IMR-90 (cell line): ENCODE measurements at regions not wholly inside any gene's neighbourhood (a gene's known extent, or its start where the extent isn't known, plus 50 kb on each side); places are given as distances from the start of the nearest gene placed in this dataset.

Experiments used
- ATAC-seq: fragments of 200-7000 bp; cut with Tn5 transposase; 2 replicates; pipeline ENCODE4 v1.9.1; 2020; ENCODE audit warnings: low read depth, mild to moderate bottlenecking, moderate library complexity
- BruUV-seq: library from RNA; stranded (reverse); fragments of 400-500 nt; replicated peaks from 2 replicates; lab custom pipeline; 2021; lab: Mats Ljungman, UMichigan
- CTCF ChIA-PET: fragments of 300-600 bp; formaldehyde crosslinking; extraction: SDS; loops from one replicate; lab custom pipeline; 2021; ENCODE audit warnings: antibody characterized with exemption; lab: Yijun Ruan, JAX
- POLR2A ChIA-PET: fragments of 300-600 bp; sonication (Branson Sonifier 250); formaldehyde crosslinking; loops from one replicate; lab custom pipeline; 2022; ENCODE audit warnings: antibody characterized with exemption; ENCODE audit not compliant: unreplicated experiment; lab: Charles Lee
- DNase-seq: peaks from one replicate; pipeline ENCODE4 v3.0.0; 2013
- H2AFZ ChIP-seq: replicated peaks from 2 replicates; pipeline ENCODE3; 2013; ENCODE audit warnings: low read length, mild to moderate bottlenecking; ENCODE audit not compliant: poor library complexity
- H2AK5ac ChIP-seq: 2 replicates; pipeline ENCODE4 v1.6.1; 2013; ENCODE audit warnings: low read depth, low read length, inconsistent platforms
- H2AK9ac ChIP-seq: replicated peaks from 2 replicates; pipeline ENCODE3; 2013; ENCODE audit warnings: mild to moderate bottlenecking, low read depth, low read length, moderate library complexity; ENCODE audit not compliant: poor library complexity
- H2BK120ac ChIP-seq: 2 replicates; pipeline ENCODE4 v1.6.1; 2013; ENCODE audit warnings: low read depth, low read length, inconsistent platforms
- H2BK15ac ChIP-seq: 3 replicates; pipeline ENCODE4 v1.6.1; 2013; ENCODE audit warnings: low read depth, low read length, inconsistent platforms
- H2BK20ac ChIP-seq: 2 replicates; pipeline ENCODE4 v1.6.1; 2013; ENCODE audit warnings: low read depth, mild to moderate bottlenecking, inconsistent platforms, low read length, moderate library complexity
- H2BK5ac ChIP-seq: 2 replicates; pipeline ENCODE4 v1.6.1; 2013; ENCODE audit warnings: mild to moderate bottlenecking, low read depth, low read length, inconsistent platforms; ENCODE audit not compliant: poor library complexity, severe bottlenecking
- H3K14ac ChIP-seq: replicated peaks from 2 replicates; pipeline ENCODE4 v1.6.1; 2013; ENCODE audit warnings: low read depth, low read length, inconsistent platforms
- H3K18ac ChIP-seq: 2 replicates; pipeline ENCODE4 v1.6.1; 2013; ENCODE audit warnings: low read depth, low read length, control low read depth
- H3K23ac ChIP-seq: 2 replicates; pipeline ENCODE4 v1.6.1; 2013; ENCODE audit warnings: low read depth, low read length, inconsistent platforms
- H3K27ac ChIP-seq: 2 replicates; pipeline ENCODE4 v1.5.1; 2013; ENCODE audit warnings: mild to moderate bottlenecking, control low read depth, low read length; ENCODE audit not compliant: insufficient read depth
- H3K27me3 ChIP-seq: 2 replicates; pipeline ENCODE4 v1.6.1; 2013; ENCODE audit warnings: low read length; ENCODE audit not compliant: control insufficient read depth, insufficient read depth
- H3K36me3 ChIP-seq: 2 replicates; pipeline ENCODE4 v1.6.1; 2013; ENCODE audit warnings: low read length, mixed read lengths; ENCODE audit not compliant: control insufficient read depth, insufficient read depth
- H3K4ac ChIP-seq: 2 replicates; pipeline ENCODE4 v1.6.1; 2013; ENCODE audit warnings: low read depth, low read length, inconsistent platforms
- H3K4me1 ChIP-seq: 2 replicates; pipeline ENCODE4 v1.6.1; 2013; ENCODE audit warnings: low read length, mixed read lengths; ENCODE audit not compliant: control insufficient read depth, insufficient read depth
- H3K4me2 ChIP-seq: 2 replicates; pipeline ENCODE4 v1.6.1; 2013; ENCODE audit warnings: low read depth, mild to moderate bottlenecking, control low read depth, low read length, moderate library complexity
- H3K4me3 ChIP-seq: 2 replicates; pipeline ENCODE4 v1.5.1; 2013; ENCODE audit warnings: low read depth, mild to moderate bottlenecking, control low read depth, low read length, moderate library complexity; ENCODE audit not compliant: insufficient read depth
- H3K56ac ChIP-seq: 2 replicates; pipeline ENCODE4 v1.6.1; 2013; ENCODE audit warnings: low read length, inconsistent platforms; ENCODE audit not compliant: insufficient read depth; ENCODE audit errors: extremely low read depth
- H3K79me1 ChIP-seq, 2 experiments: 2 replicates each; pipeline ENCODE4 v1.6.1; 2013; ENCODE audit warnings: low read length in 2 of 2, inconsistent platforms in 1 of 2, low read depth in 1 of 2
- H3K9ac ChIP-seq: 2 replicates; pipeline ENCODE4 v1.6.1; 2013; ENCODE audit warnings: low read depth, low read length, control low read depth
- H3K9me1 ChIP-seq: 2 replicates; pipeline ENCODE4 v1.6.1; 2013; ENCODE audit warnings: low read length, inconsistent platforms; ENCODE audit not compliant: insufficient read depth
- H3K9me3 ChIP-seq: 2 replicates; pipeline ENCODE4 v1.6.1; 2013; ENCODE audit warnings: low read length; ENCODE audit not compliant: control insufficient read depth, insufficient read depth
- H4K20me1 ChIP-seq: 2 replicates; pipeline ENCODE4 v1.6.1; 2013; ENCODE audit warnings: low read length, inconsistent platforms; ENCODE audit not compliant: insufficient read depth
- H4K5ac ChIP-seq: 2 replicates; pipeline ENCODE4 v1.6.1; 2013; ENCODE audit warnings: mild to moderate bottlenecking, low read depth, low read length, control low read depth
- H4K8ac ChIP-seq, 2 experiments: 2 replicates each; pipeline ENCODE4 v1.6.1; 2013; ENCODE audit warnings: low read depth in 2 of 2, low read length in 2 of 2, control low read depth in 1 of 2, inconsistent platforms in 1 of 2
- H4K91ac ChIP-seq: 2 replicates; pipeline ENCODE4 v1.6.1; 2013; ENCODE audit warnings: low read depth, low read length, inconsistent platforms; ENCODE audit not compliant: insufficient read depth
- CHD1 ChIP-seq: IDR thresholded peaks from 2 replicates; pipeline ENCODE4 v1.6.1; 2012; ENCODE audit warnings: low read depth, low read length, improper control_type of control experiment
- FOS ChIP-seq: fragments of 150-350 bp; IDR thresholded peaks from 2 replicates; pipeline ENCODE4 v1.6.1; 2016; ENCODE audit warnings: low read depth, low read length
- MAZ ChIP-seq: IDR thresholded peaks from 2 replicates; pipeline ENCODE4 v1.6.1; 2012; ENCODE audit warnings: low read depth, mild to moderate bottlenecking, low read length, improper control_type of control experiment, moderate library complexity, borderline replicate concordance
- MXI1 ChIP-seq: IDR thresholded peaks from 2 replicates; pipeline ENCODE4 v1.6.1; 2012; ENCODE audit warnings: low read depth, mild to moderate bottlenecking, low read length, moderate library complexity, borderline replicate concordance
- RCOR1 ChIP-seq: IDR thresholded peaks from 2 replicates; pipeline ENCODE4 v1.6.1; 2012; ENCODE audit warnings: mild to moderate bottlenecking, low read length, improper control_type of control experiment; ENCODE audit not compliant: insufficient replicate concordance
- USF2 ChIP-seq: fragments of 150-350 bp; IDR thresholded peaks from 2 replicates; pipeline ENCODE4 v1.6.1; 2017; ENCODE audit warnings: mild to moderate bottlenecking, antibody characterized with exemption, low read length, low read depth
- WGBS, 2 experiments: methylation state at CpG; one replicate each; pipeline versions ENCODE4 v1.1.5 to v1.1.7; 2013; ENCODE audit warnings: missing lambda C conversion rate in 2 of 2; ENCODE audit not compliant: insufficient read length in 1 of 2; ENCODE audit errors: extremely low coverage in 2 of 2; 5-methylcytosine and 5-hydroxymethylcytosine counted together
- dilution Hi-C: fragments of 300-500 bp; cut with HindIII; formaldehyde crosslinking; loops from one replicate; pipeline ENCODE4 v1.14.3; 2018; ENCODE audit warnings: low sequenced_read_pairs; ENCODE audit not compliant: unreplicated experiment
- in situ Hi-C: fragments of 300-500 bp; cut with MboI; formaldehyde crosslinking; loops from 3 replicates; pipeline ENCODE4 v1.14.3; 2019; ENCODE audit warnings: low sequenced_read_pairs, inconsistent platforms, mixed read lengths
- intact Hi-C: fragments of 100-400 bp; cut with micrococcal nuclease; formaldehyde crosslinking; loops from 2 replicates; pipeline ENCODE4 v1.10.0; 2022

DNA sequence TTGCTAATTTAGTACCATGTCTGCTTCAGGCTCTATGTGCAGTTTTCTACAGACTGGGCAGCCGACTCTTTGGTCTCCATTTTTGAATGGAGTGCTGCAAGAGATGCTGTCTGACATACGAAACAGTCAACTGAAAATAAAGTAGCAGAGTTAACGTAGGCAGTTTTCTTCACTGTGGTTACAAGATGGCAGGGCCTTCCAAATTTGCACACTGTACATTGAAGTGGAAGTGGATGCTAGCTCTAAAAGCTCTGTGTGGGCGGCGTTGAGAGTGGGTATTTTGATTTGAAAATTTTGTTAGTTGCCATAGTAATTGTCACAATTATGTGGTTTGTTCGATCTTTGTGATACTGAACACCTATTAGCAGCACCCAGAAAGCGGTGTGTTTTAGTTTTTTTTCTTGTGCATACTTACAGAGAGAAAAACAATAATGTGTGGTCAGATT lies 154.9 kb upstream of the ATP2B1 start:
- ATAC-seq (no peak), DNase-seq (no peak)
- no peak overlapping the region for H3K14ac ChIP-seq
- H4K8ac ChIP-seq = peak overlapping the region; percentile 9 to 68; a peak in 2 of 4 replicates
- H2BK15ac ChIP-seq = no peak overlapping the region
- no peaks in the 10 kb centered on the region for H3K36me3 ChIP-seq
- 95% methylated on average over 5 of the region's 7 CpGs; no CpG with 5 or more reads in 1 of the 2 experiments for WGBS, 2 experiments
- H4K91ac ChIP-seq = no peak overlapping the region
- no peak overlapping the region for H3K9ac ChIP-seq
- no peaks in the 10 kb centered on the region for H3K79me1 ChIP-seq
- intact Hi-C loops = no loop called here
- dilution Hi-C loops = no loop called here
- no peak overlapping the region for H3K4ac ChIP-seq
- no peak overlapping the region for H2AK5ac ChIP-seq
- no peak overlapping the region for H2AK9ac ChIP-seq
- no TSS peak for BruUV-seq
- ChIA-PET POLR2A (interaction anchor here (0.8 kb wide), 1 partner anchor 180 kb away, joined by 3 read pairs; no protein-coding TSS in a partner anchor), CTCF (no interaction called here)
- H2BK120ac ChIP-seq = no peak overlapping the region
- no peak overlapping the region for H3K27ac ChIP-seq
- H4K20me1 ChIP-seq = no peaks in the 10 kb centered on the region
- no peak overlapping the region for H3K4me2 ChIP-seq
- no peak overlapping the region for H3K23ac ChIP-seq
- H2AFZ ChIP-seq = peak overlapping the region; percentile 26
- no peak overlapping the region for H3K18ac ChIP-seq
- H4K5ac ChIP-seq = no peak overlapping the region
- in situ Hi-C loops = no loop called here
- H3K56ac ChIP-seq = no peak overlapping the region
- no peak overlapping the region for H3K4me3 ChIP-seq
- H2BK5ac ChIP-seq = no peak overlapping the region
- no peak for TF ChIP-seq RCOR1
- TF ChIP-seq MXI1 = no peak
- no peak for TF ChIP-seq MAZ
- TF ChIP-seq FOS = no peak
- no peak for TF ChIP-seq CHD1
- no peak for TF ChIP-seq USF2
- no peaks in the 10 kb centered on the region for H3K9me1 ChIP-seq
- H2BK20ac ChIP-seq = peak overlapping the region; percentile 13; the same call in 1 of the 2 replicates
- no peaks in the 10 kb centered on the region for H3K27me3 ChIP-seq
- no peaks in the 10 kb centered on the region for H3K9me3 ChIP-seq
- H3K4me1 ChIP-seq = peaks cover 3% of the 10 kb centered on the region; the same call in 1 of the 2 replicates
